Stomach smooth muscle (tissue), 2 donors: ENCODE measurements at regions not wholly inside any gene's neighbourhood (a gene's known extent, or its start where the extent isn't known, plus 50 kb on each side); places are given as distances from the start of the nearest gene placed in this dataset.

Source experiments
- H3K27ac ChIP-seq: one replicate; pipeline ENCODE4 v1.7.0; 2013; ENCODE audit warnings: mild to moderate bottlenecking, low read length, inconsistent platforms
- H3K27me3 ChIP-seq, 2 donors: one replicate each; pipeline ENCODE4 v1.7.0; 2013; ENCODE audit warnings: low read length in 2 of 2; ENCODE audit not compliant: insufficient read depth in 2 of 2, control insufficient read depth in 1 of 2
- H3K36me3 ChIP-seq, 2 donors: one replicate each; pipeline ENCODE4 v1.7.0; 2013; ENCODE audit warnings: low read length in 2 of 2; ENCODE audit not compliant: control insufficient read depth in 2 of 2, insufficient read depth in 2 of 2
- H3K4me1 ChIP-seq: one replicate; pipeline ENCODE4 v1.7.0; 2013; ENCODE audit warnings: low read length; ENCODE audit not compliant: control insufficient read depth, insufficient read depth
- H3K4me3 ChIP-seq, 2 donors: one replicate each; pipeline ENCODE4 v1.7.0; 2013; ENCODE audit warnings: low read length in 2 of 2
- H3K9ac ChIP-seq, 2 donors: one replicate each; pipeline ENCODE4 v1.7.0; 2013; ENCODE audit warnings: low read length in 2 of 2, mild to moderate bottlenecking in 1 of 2
- H3K9me3 ChIP-seq, 2 donors: one replicate each; pipeline ENCODE4 v1.7.0; 2013; ENCODE audit warnings: low read length in 2 of 2; ENCODE audit not compliant: control insufficient read depth in 2 of 2
- donor health status: healthy.
- donor health status: Pancreatic carcinoma.

DNA sequence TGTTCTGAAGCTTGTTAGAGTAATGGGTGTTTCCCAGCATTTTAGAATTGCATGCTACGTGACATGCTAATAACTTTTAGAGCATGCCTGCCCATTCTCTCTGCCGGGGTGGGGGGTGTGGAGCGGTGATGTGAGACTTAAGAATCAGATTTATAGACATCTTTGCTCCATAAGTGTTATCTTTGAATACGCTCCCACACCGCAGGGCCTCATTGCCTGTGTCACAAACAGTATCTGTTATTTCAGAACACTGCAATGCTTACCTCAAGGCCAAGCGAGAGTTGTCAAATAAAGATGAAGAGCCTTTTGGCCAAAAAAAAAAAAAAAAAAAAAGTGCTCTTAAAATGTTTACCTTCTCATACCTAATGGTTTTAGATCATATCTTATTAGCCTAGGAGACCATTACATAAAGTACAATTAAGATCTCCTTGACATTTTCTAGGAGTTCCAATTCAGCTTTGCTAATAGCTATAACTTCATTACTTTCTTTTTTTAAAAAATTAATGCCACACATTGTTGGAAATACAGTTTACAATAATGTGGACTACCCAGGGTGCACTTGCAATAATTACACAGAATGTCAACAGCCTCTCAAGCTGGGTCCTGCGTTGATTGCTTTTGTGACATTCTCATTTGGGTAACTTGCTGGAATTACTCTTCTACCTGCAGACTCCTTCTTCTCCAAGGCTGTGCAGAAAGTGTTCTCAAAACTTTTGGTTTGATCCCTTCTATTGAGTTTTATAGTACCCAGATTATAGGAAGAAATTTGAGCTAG is 525.3 kb downstream of the KLF12 start:
- no peaks in the 10 kb centered on the region for H3K27me3 ChIP-seq
- H3K4me1 ChIP-seq, result no peaks in the 10 kb centered on the region
- H3K27ac ChIP-seq, result no peak overlapping the region
- H3K4me3 ChIP-seq, result no peak overlapping the region
- no peaks in the 10 kb centered on the region for H3K9me3 ChIP-seq
- H3K9ac ChIP-seq, result no peak overlapping the region
- H3K36me3 ChIP-seq, result no peaks in the 10 kb centered on the region

DNA sequence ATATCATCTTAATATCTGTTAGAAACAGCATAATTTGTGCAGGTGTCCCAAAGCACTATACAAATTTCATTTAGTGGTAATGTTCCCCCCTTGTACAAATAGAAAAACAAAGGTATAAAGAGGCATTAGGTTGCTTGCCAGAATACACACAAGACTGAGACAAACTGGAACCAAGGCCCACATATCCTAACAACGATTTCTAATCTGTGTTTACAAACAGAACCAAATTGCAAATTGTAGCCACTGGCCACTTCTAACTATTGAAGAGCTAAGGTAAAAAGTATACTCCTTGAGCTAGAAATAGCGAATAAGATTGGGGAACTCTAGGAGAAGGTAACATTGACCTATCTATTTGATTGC is 526.1 kb downstream of the KLF12 start:
- Histone ChIP-seq H3K27me3 (no peaks in the 10 kb centered on the region), H3K4me3 (no peak overlapping the region), H3K36me3 (no peaks in the 10 kb centered on the region), H3K9me3 (no peaks in the 10 kb centered on the region), H3K9ac (no peak overlapping the region), H3K4me1 (no peaks in the 10 kb centered on the region), H3K27ac (no peak overlapping the region)

DNA sequence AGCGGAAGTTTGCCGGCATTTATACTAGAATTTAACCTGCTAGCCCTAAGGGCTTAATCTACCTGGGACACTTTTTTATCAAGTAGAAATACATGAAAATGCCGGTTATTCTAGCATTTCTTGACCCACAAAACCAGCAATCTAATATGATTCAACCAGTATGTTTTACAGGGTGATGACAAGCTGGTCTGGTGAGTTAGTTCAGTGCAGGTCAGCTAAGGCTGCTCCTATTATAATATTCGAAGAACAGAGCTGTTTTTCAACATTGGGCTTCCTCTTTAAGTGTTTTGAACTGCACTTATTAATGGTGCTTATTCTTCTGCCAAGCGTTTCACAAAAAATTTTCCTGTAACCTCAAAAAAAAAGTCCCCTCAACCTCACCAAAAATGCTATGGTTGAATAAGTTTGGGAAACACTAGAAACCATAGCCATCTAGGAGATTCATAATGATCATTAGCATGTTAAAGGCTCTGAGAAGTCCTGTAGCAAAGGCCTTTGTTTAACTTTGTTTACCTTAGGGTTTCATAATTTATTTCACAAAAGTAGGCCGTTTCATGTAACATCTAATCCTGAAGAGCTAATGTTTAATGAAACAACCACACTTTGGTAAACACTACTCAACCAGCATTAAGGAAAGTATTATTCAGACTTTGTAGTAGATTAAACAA is 526.6 kb downstream of the KLF12 start:
- Histone ChIP-seq H3K36me3 (no peaks in the 10 kb centered on the region), H3K9me3 (no peaks in the 10 kb centered on the region), H3K9ac (no peak overlapping the region), H3K27ac (no peak overlapping the region), H3K4me1 (no peaks in the 10 kb centered on the region), H3K4me3 (no peak overlapping the region), H3K27me3 (no peaks in the 10 kb centered on the region)

DNA sequence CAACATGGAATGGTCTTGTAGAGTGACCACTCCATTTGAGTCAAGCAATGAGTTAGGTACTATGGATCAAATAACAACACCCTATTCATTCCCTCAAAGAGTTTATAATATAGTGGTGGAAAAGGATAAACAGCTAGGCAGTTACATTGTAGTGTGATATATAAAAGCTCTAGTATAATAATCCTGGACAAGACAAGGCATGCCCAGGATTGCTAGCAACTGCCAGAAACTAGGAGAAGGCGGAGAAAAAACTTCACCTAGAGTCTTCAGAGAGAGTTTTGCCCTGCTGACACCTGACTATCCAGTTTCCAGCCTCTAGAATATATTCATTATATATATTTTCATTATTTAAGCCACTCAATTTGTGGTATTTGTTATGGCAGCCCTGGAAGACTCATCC is 530.6 kb downstream of the KLF12 start:
- Histone ChIP-seq H3K4me1 (no peaks in the 10 kb centered on the region), H3K4me3 (no peak overlapping the region), H3K9me3 (no peaks in the 10 kb centered on the region), H3K27me3 (no peaks in the 10 kb centered on the region), H3K27ac (no peak overlapping the region), H3K9ac (no peak overlapping the region), H3K36me3 (no peaks in the 10 kb centered on the region)

DNA sequence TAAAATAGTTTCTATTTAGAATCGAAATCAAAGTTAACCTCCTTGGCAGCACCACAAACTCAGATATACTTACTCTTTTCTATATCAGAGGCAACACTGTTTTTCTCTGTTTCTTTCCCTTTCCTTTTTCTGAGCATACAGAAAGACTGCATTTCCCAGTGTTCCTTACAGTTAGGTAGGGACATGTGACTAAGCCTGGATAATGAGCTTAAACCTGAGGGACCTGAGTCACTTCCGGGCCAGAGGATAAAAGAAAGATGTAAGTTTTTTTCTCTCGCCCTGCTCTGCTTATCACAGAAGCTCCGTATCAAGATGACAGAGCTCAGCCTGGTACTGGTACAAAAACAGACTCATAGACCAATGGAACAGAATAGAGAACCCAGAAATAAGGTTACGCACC is 531.9 kb downstream of the KLF12 start:
- Histone ChIP-seq H3K27ac (no peak overlapping the region), H3K9me3 (no peaks in the 10 kb centered on the region), H3K9ac (no peak overlapping the region), H3K36me3 (no peaks in the 10 kb centered on the region), H3K27me3 (no peaks in the 10 kb centered on the region), H3K4me3 (no peak overlapping the region), H3K4me1 (no peaks in the 10 kb centered on the region)

DNA sequence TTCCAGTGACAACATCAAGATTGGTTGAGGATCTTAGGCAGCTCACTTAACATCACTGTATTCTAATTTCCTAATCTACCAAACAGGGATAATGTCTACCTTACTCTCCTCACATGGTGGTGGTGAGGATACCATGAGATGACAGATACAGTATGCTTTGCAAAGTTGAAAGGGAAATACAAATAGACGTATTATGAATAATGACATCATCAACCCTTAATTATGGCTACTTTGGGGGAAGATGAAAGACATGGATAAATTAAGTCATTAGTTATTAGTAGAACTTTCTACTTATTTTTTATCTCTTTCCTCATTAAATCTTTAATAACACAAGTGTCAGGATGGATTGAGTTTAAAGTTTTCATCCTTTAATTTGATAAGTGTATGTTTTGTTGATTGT is 532.5 kb downstream of the KLF12 start:
- Histone ChIP-seq H3K4me3 (no peak overlapping the region), H3K9ac (no peak overlapping the region), H3K36me3 (no peaks in the 10 kb centered on the region), H3K4me1 (no peaks in the 10 kb centered on the region), H3K9me3 (no peaks in the 10 kb centered on the region), H3K27me3 (no peaks in the 10 kb centered on the region), H3K27ac (no peak overlapping the region)

DNA sequence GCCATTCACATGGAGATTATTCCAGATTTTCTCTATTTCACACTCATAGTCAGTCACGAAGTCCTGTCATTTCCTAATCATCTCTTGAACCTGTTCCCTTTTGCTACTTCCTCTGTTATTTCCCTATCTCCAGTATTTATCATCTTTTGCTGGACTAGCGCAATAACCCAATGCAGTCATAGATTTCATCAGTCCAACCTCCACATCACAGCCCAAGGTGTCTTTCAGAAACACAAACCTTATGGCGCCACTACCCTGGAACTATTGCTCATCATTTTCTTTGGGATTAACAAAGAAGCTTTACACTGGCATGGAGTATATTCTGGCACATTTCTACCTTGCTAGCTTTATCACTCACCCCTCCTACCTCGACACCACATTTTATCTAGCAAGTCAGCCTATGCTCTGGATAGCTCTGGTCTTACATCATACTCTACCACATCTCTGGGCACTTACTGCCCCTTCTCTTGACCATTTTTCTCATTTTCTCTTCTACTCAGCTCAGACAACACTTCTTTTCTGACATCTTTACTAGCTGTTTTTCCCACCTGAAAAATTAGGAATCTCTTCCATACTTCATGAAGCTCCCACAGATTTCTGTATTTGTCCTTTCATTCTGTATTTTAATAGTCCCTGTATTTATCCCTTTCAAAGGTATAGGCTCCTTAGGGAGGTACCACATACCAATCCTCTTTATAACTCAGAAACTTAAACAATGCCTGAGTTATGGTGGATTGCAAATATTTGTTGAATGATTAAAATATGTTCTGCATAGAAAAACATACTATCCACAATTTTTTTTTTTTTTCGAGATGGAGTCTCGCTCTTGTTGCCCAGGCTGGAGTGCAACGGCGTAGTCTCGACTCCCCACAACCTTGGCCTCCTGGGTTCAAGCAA is 534.7 kb downstream of the KLF12 start:
- Histone ChIP-seq H3K9ac (no peak overlapping the region), H3K27ac (no peak overlapping the region), H3K27me3 (no peaks in the 10 kb centered on the region), H3K4me1 (no peaks in the 10 kb centered on the region), H3K4me3 (no peak overlapping the region), H3K9me3 (no peaks in the 10 kb centered on the region), H3K36me3 (no peaks in the 10 kb centered on the region)

DNA sequence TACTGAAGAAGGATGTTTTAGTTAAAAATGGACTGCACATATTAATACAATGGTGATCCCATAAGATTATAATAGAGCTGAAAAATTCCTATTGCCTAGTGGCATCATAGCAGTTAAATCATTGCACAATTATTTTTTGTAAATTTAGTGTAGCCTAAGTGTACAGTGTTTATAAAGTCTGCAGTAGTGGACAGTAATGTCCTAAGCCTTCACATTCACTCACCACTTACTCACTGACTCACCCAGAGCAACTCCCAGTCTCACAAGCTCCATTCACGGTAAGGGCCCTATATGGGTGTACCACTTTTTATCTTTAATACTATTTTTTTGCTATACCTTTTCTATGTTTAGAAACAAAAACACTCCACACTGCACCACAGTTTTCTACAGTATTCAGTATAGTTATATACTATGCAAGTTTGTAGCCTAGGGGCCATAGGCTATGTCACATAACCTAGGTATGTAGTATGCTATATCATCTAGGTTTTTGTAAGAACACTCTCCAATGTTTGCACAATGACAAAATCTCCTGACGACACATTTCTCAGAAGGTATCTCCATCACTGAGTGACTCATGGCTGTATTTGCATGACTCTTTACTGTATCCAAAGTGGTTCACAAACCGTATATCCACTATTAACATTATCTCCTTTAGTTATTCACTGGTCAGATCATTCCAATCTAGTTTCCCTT is 536.0 kb downstream of the KLF12 start:
- Histone ChIP-seq H3K4me3 (no peak overlapping the region), H3K9me3 (no peaks in the 10 kb centered on the region), H3K27ac (no peak overlapping the region), H3K36me3 (no peaks in the 10 kb centered on the region), H3K9ac (no peak overlapping the region), H3K27me3 (no peaks in the 10 kb centered on the region), H3K4me1 (no peaks in the 10 kb centered on the region)

DNA sequence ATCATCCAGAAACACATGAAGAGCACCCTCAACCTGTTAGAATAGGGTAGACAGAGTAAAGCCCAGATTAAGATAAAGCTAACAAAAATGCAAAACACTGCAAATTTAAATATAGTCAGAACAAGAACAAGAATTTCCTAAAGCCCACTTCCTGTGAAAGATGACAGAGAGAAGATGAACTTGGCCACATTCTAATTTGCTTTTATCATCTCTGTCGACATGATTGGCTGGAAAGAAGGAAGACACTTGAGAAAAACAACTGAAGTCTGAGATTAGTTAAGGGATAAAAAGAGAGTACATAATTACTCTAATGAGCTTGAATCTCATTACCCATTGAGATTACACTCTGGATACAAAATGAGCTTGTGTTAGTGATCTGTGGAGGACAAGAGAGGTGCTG is 537.6 kb downstream of the KLF5 start:
- Histone ChIP-seq H3K9me3 (no peaks in the 10 kb centered on the region), H3K4me1 (no peaks in the 10 kb centered on the region)

DNA sequence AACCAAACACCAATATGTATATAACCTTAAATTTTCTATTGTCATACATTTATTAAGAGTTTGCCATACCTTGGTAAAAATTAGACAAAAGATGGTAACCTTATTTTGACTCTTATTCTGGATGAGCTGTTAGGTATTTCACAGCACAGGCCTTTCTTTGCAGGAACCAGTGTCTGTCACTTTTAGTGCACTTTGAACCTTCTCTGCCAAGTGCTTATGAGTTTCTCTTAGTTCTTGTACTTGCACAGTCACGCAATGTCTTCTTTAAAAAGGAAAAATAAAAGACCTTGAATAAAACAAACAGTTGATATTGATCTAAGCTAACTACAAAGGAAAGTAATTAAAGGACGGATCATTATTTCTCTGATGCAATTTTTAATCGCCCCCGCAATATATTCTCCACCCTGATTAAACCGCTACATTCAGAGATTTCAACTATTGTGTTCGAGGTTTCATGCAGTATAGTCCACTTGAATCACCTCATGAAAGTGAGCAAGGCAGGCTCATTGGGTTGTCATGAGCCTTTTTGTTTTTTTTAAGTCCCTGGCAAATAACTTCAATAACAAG is 534.5 kb downstream of the KLF5 start:
- H3K27ac ChIP-seq, result no peak overlapping the region
- no peaks in the 10 kb centered on the region for H3K4me1 ChIP-seq
- no peaks in the 10 kb centered on the region for H3K9me3 ChIP-seq
- H3K9ac ChIP-seq, result no peak overlapping the region
- no peaks in the 10 kb centered on the region for H3K27me3 ChIP-seq
- H3K4me3 ChIP-seq, result no peak overlapping the region
- no peaks in the 10 kb centered on the region for H3K36me3 ChIP-seq

More for the DNA sequence above, 537.6 kb downstream of the KLF5 start:
- Histone ChIP-seq H3K36me3 (no peaks in the 10 kb centered on the region), H3K27ac (no peak overlapping the region), H3K9ac (no peak overlapping the region), H3K27me3 (no peaks in the 10 kb centered on the region), H3K4me3 (no peak overlapping the region)
